Lower lobe of right lung (tissue), 2 donors: ENCODE measurements at regions not wholly inside any gene's neighbourhood (a gene's known extent, or its start where the extent isn't known, plus 50 kb on each side); places are given as distances from the start of the nearest gene placed in this dataset.
A peak's percentile ranks its signal among the peaks of the same experiment; 100 is the strongest.
"Not testable (repeated sequence)": the region's sequence is repeated elsewhere in the genome, so short reads cannot be mapped to it uniquely, and the experiment has no call there.

ENCODE experiments used
- ATAC-seq, 2 donors: fragments of 200-7000 bp; cut with Tn5 transposase; one replicate each; pipeline ENCODE4 v1.9.1; 2020 to 2022; ENCODE audit warnings: mild to moderate bottlenecking in 2 of 2, moderate library complexity in 2 of 2
- DNase-seq: peaks from one replicate; pipeline ENCODE4 v3.0.0-alpha.2; 2020
- H3K27ac ChIP-seq: fragments of 200-600 bp; one replicate; pipeline ENCODE4 v1.8.0; 2022
- H3K27me3 ChIP-seq: fragments of 200-600 bp; one replicate; pipeline ENCODE4 v1.8.0; 2022; ENCODE audit warnings: low read depth
- H3K36me3 ChIP-seq: fragments of 200-600 bp; one replicate; pipeline ENCODE4 v1.8.0; 2022; ENCODE audit warnings: mild to moderate bottlenecking
- H3K4me1 ChIP-seq: fragments of 200-600 bp; one replicate; pipeline ENCODE4 v1.8.0; 2022
- H3K4me3 ChIP-seq: fragments of 200-600 bp; one replicate; pipeline ENCODE4 v1.8.0; 2022; ENCODE audit warnings: mild to moderate bottlenecking
- H3K9me3 ChIP-seq: fragments of 200-600 bp; one replicate; pipeline ENCODE4 v1.8.0; 2022
- intact Hi-C: fragments of 100-400 bp; cut with DNase I; formaldehyde crosslinking; loops from one replicate; pipeline ENCODE4 v1.11.0; 2022
- TF ChIP-seq, protein P1 (sequence below): fragments of 200-600 bp; IDR thresholded peaks from one replicate; pipeline ENCODE4 v1.8.0; 2022; ENCODE audit warnings: antibody characterized with exemption, mild to moderate bottlenecking
- donor health status: DM: no; HTN: yes; CAD: no; lungs with severe emphysema.

DNA sequence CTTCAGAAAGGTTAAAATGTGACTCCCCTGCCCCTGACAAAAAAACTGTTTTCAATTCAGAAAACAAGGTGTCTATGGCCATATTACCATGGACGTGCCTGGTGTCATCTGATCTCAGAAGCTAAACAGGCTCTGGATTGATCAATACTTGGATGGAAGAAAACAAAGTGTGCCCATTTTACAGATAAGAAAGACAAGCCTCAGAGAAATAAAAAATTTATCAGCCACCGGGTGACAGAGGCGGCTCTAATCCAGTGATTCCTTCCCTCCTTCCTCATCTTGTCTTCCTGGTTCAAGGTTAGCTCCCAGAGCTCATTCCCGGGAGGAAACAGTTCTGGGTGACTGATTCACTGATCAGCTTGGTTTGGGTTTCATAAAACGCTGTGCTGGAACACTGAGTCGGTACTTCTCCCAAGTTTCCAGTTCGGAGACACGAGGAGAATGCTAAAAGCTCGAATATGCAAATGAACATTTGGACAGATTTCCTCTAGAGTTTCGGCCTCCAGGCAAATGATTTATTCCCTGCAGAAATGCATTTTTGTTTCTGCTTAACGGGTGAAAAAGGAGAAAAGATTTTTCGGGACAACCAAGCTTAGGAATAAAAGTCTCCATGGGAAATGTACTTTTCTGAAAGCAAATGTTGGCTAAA is 211.2 kb downstream of the UQCRFS1 start:
- intact Hi-C loops, result no loop called here
- Histone ChIP-seq H3K27ac (no peak overlapping the region), H3K4me3 (no peak overlapping the region), H3K4me1 (no peaks in the 10 kb centered on the region), H3K27me3 (peaks cover 4% of the 10 kb centered on the region), H3K9me3 (peaks cover 4% of the 10 kb centered on the region), H3K36me3 (no peaks in the 10 kb centered on the region)
- TF ChIP-seq, protein P1, sequence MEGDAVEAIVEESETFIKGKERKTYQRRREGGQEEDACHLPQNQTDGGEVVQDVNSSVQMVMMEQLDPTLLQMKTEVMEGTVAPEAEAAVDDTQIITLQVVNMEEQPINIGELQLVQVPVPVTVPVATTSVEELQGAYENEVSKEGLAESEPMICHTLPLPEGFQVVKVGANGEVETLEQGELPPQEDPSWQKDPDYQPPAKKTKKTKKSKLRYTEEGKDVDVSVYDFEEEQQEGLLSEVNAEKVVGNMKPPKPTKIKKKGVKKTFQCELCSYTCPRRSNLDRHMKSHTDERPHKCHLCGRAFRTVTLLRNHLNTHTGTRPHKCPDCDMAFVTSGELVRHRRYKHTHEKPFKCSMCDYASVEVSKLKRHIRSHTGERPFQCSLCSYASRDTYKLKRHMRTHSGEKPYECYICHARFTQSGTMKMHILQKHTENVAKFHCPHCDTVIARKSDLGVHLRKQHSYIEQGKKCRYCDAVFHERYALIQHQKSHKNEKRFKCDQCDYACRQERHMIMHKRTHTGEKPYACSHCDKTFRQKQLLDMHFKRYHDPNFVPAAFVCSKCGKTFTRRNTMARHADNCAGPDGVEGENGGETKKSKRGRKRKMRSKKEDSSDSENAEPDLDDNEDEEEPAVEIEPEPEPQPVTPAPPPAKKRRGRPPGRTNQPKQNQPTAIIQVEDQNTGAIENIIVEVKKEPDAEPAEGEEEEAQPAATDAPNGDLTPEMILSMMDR, result no peak
- DNase-seq (no peak), ATAC-seq (no peak)

GRCh38 chr19:29001141-29001581 is 211.8 kb downstream of the UQCRFS1 start:
- Histone ChIP-seq H3K36me3 (no peaks in the 10 kb centered on the region), H3K27me3 (peaks cover 4% of the 10 kb centered on the region), H3K4me1 (no peaks in the 10 kb centered on the region), H3K27ac (no peak overlapping the region), H3K9me3 (peaks cover 4% of the 10 kb centered on the region), H3K4me3 (no peak overlapping the region)
- DNase-seq (no peak), ATAC-seq (no peak)
- TF ChIP-seq, protein P1, result no peak
- intact Hi-C loops, result no loop called here

DNA sequence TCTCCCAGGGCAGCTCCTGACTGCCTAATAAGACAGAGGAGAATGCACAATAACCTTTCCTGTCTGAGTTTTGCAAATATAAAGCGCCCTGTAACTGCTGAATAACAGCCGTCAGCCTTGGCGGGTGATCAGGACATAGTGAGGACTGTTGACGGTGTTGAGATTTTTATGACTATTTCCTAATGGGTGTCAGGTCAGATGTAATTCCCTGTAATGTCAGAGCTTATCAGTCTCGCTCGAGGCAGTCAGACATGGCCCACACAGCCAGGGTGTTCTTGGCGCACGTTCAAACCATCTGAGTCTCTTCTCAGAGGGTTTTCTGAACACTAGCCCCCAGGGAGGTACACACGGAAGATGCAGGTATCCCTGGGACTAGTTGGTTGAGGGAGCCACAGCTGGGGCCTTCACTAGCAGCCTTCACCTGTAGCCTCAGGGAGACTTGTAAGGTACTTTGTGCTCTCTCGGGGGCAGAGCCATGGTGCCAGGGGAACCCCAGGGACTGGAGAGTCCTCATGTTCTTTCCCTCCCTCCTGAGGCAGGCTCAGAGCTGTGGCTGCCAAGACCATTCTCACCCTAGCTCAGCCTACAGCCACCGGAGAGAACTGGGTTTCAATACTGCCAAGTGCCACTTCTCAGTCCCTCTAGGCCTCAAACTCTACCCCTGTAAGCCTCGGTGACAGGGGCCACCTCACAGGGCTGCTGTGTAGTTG is 213.1 kb downstream of the UQCRFS1 start:
- ATAC-seq, result no peak
- peaks cover 4% of the 10 kb centered on the region for H3K27me3 ChIP-seq
- no peaks in the 10 kb centered on the region for H3K36me3 ChIP-seq
- no peak for DNase-seq
- no peak overlapping the region for H3K4me3 ChIP-seq
- TF ChIP-seq, protein P1, result no peak
- intact Hi-C loops, result no loop called here
- no peak overlapping the region for H3K27ac ChIP-seq
- peaks cover 4% of the 10 kb centered on the region for H3K9me3 ChIP-seq
- H3K4me1 ChIP-seq, result no peaks in the 10 kb centered on the region

GRCh38 chr19:28998974-28999373 is 214.0 kb downstream of the UQCRFS1 start:
- H3K36me3 ChIP-seq, result no peaks in the 10 kb centered on the region
- peaks cover 4% of the 10 kb centered on the region for H3K27me3 ChIP-seq
- DNase-seq (no peak), ATAC-seq (no peak)
- H3K27ac ChIP-seq, result no peak overlapping the region
- peaks cover 4% of the 10 kb centered on the region for H3K9me3 ChIP-seq
- H3K4me3 ChIP-seq, result no peak overlapping the region
- intact Hi-C loops, result no loop called here
- no peaks in the 10 kb centered on the region for H3K4me1 ChIP-seq
- TF ChIP-seq, protein P1, result no peak

- H3K4me1 ChIP-seq, intact Hi-C loops, DNase-seq, H3K36me3 ChIP-seq, H3K4me3 ChIP-seq, ATAC-seq, H3K27me3 ChIP-seq, H3K27ac ChIP-seq: not testable (repeated sequence)
- H3K9me3 ChIP-seq, result peaks cover 11% of the 10 kb centered on the region
Measured at GRCh38 chr19:28997866-28998265, 215.1 kb downstream of the UQCRFS1 start.

- no peak overlapping the region for H3K27ac ChIP-seq
- no peak for DNase-seq
- TF ChIP-seq, protein P1, result no peak
- H3K4me3 ChIP-seq, result no peak overlapping the region
- peak in 1 of 2 donors; percentile 11 for ATAC-seq
- H3K9me3 ChIP-seq, result peaks cover 7% of the 10 kb centered on the region
- no peaks in the 10 kb centered on the region for H3K4me1 ChIP-seq
- H3K36me3 ChIP-seq, result no peaks in the 10 kb centered on the region
- intact Hi-C loops, result no loop called here
- H3K27me3 ChIP-seq, result no peaks in the 10 kb centered on the region
Measured at GRCh38 chr19:28990522-28990921, 222.4 kb downstream of the UQCRFS1 start.
